Neuronal stem cell (in vitro differentiated cells): ENCODE measurements at regions not wholly inside any gene's neighbourhood (a gene's known extent, or its start where the extent isn't known, plus 50 kb on each side); places are given as distances from the start of the nearest gene placed in this dataset.

Experiments
- DNase-seq: peaks from one replicate; pipeline ENCODE4 v3.0.0-alpha.2; 2013; ENCODE audit warnings: low spot score
- H2AFZ ChIP-seq: one replicate; pipeline ENCODE4 v1.6.1; 2013; ENCODE audit warnings: mild to moderate bottlenecking, low read length, inconsistent platforms
- H2AK5ac ChIP-seq: 2 replicates; pipeline ENCODE4 v1.6.1; 2013; ENCODE audit warnings: low read depth, mild to moderate bottlenecking, inconsistent platforms, low read length, moderate library complexity, mixed read lengths
- H2BK120ac ChIP-seq: 2 replicates; pipeline ENCODE4 v1.6.1; 2013; ENCODE audit warnings: low read depth, mild to moderate bottlenecking, inconsistent platforms, low read length, moderate library complexity, mixed read lengths
- H2BK12ac ChIP-seq: one replicate; pipeline ENCODE4 v1.6.1; 2013; ENCODE audit warnings: low read length, inconsistent platforms
- H2BK15ac ChIP-seq: 2 replicates; pipeline ENCODE4 v1.6.1; 2013; ENCODE audit warnings: mild to moderate bottlenecking, low read length, inconsistent platforms, mixed read lengths
- H2BK5ac ChIP-seq: one replicate; pipeline ENCODE4 v1.6.1; 2013; ENCODE audit warnings: inconsistent platforms, mild to moderate bottlenecking, low read length, moderate library complexity
- H3K14ac ChIP-seq: one replicate; pipeline ENCODE4 v1.6.1; 2013; ENCODE audit warnings: low read length, inconsistent platforms
- H3K18ac ChIP-seq: 2 replicates; pipeline ENCODE4 v1.6.1; 2013; ENCODE audit warnings: low read length, inconsistent platforms
- H3K23ac ChIP-seq: 2 replicates; pipeline ENCODE4 v1.6.1; 2013; ENCODE audit warnings: low read depth, mild to moderate bottlenecking, mixed read lengths, low read length, inconsistent platforms; ENCODE audit not compliant: poor library complexity
- H3K27ac ChIP-seq: replicated peaks from 3 replicates; pipeline ENCODE4 v1.5.1; 2013; ENCODE audit warnings: low read length, inconsistent platforms
- H3K27me3 ChIP-seq, 3 experiments: 2 replicates each; pipeline ENCODE4 v1.6.1; 2013; ENCODE audit warnings: low read length in 3 of 3, mild to moderate bottlenecking in 2 of 3, inconsistent platforms in 1 of 3, low read depth in 1 of 3, mixed read lengths in 1 of 3, moderate library complexity in 1 of 3; ENCODE audit not compliant: control insufficient read depth in 3 of 3, insufficient read depth in 3 of 3
- H3K36me3 ChIP-seq, 2 donors: replicated peaks in 1 of 2; 2 replicates each; pipeline ENCODE4 v1.6.1; 2013; ENCODE audit warnings: low read length in 2 of 2; ENCODE audit not compliant: control insufficient read depth in 2 of 2, insufficient read depth in 2 of 2
- H3K4ac ChIP-seq: 2 replicates; pipeline ENCODE4 v1.6.1; 2013; ENCODE audit warnings: inconsistent platforms, mild to moderate bottlenecking, low read length, moderate library complexity
- H3K4me1 ChIP-seq, 2 donors: 1 replicate in 1 of 2; 2 replicates in 1 of 2; pipeline ENCODE4 v1.6.1; 2013; ENCODE audit warnings: low read length in 2 of 2, low read depth in 1 of 2; ENCODE audit not compliant: control insufficient read depth in 2 of 2, insufficient read depth in 1 of 2
- H3K4me2 ChIP-seq: one replicate; pipeline ENCODE4 v1.6.1; 2013; ENCODE audit warnings: mild to moderate bottlenecking, low read length, inconsistent platforms; ENCODE audit not compliant: insufficient read depth, poor library complexity, severe bottlenecking
- H3K4me3 ChIP-seq, 2 donors: 2 replicates each; pipeline ENCODE4 v1.5.1; 2013; ENCODE audit warnings: low read length in 2 of 2, mild to moderate bottlenecking in 2 of 2, inconsistent platforms in 1 of 2, moderate library complexity in 1 of 2
- H3K79me1 ChIP-seq: one replicate; pipeline ENCODE4 v1.6.1; 2013; ENCODE audit warnings: low read depth, mild to moderate bottlenecking, inconsistent platforms, low read length, moderate library complexity
- H3K9ac ChIP-seq: one replicate; pipeline ENCODE4 v1.6.1; 2013; ENCODE audit warnings: mild to moderate bottlenecking, low read depth, low read length, inconsistent platforms; ENCODE audit not compliant: poor library complexity
- H3K9me3 ChIP-seq, 2 donors: replicated peaks in 1 of 2; 2 replicates each; pipeline versions ENCODE3 to v1.6.1; 2013; ENCODE audit warnings: low read length in 2 of 2, mild to moderate bottlenecking in 2 of 2, inconsistent platforms in 1 of 2, low read depth in 1 of 2, mixed read lengths in 1 of 2, moderate library complexity in 1 of 2; ENCODE audit not compliant: control insufficient read depth in 2 of 2, insufficient read depth in 1 of 2
- H4K8ac ChIP-seq: one replicate; pipeline ENCODE4 v1.6.1; 2013; ENCODE audit warnings: low read depth, mild to moderate bottlenecking, inconsistent platforms, low read length, moderate library complexity
- H4K91ac ChIP-seq: one replicate; pipeline ENCODE4 v1.6.1; 2013; ENCODE audit warnings: low read length, low read depth, mild to moderate bottlenecking, inconsistent platforms; ENCODE audit not compliant: poor library complexity
- WGBS, 2 donors: extraction: QIAGEN DNeasy Blood & Tissue Kit; methylation state at CpG; one replicate each; pipeline ENCODE4 v1.1.7; 2013; ENCODE audit warnings: missing lambda C conversion rate in 2 of 2, mixed read lengths in 1 of 2; ENCODE audit not compliant: insufficient read length in 2 of 2, insufficient replicate concordance in 1 of 2; ENCODE audit errors: extremely low coverage in 2 of 2; 5-methylcytosine and 5-hydroxymethylcytosine counted together

- no peaks in the 10 kb centered on the region for H3K79me1 ChIP-seq
Observed at GRCh38 chr14:48974994-48975393, 611.2 kb downstream of the RPS29 start.

GRCh38 chr14:48973151-48973550 is 613.0 kb downstream of the RPS29 start:
- Histone ChIP-seq H2BK5ac (no peak overlapping the region), H2AK5ac (no peak overlapping the region), H3K36me3 (no peaks in the 10 kb centered on the region), H3K27ac (no peak overlapping the region), H3K79me1 (no peaks in the 10 kb centered on the region), H3K18ac (no peak overlapping the region), H3K9me3 (no peaks in the 10 kb centered on the region), H3K27me3 (no peaks in the 10 kb centered on the region), H4K8ac (no peak overlapping the region), H3K4me3 (no peak overlapping the region), H2AFZ (no peak overlapping the region), H3K4ac (no peak overlapping the region), H3K14ac (no peak overlapping the region), H3K4me1 (no peaks in the 10 kb centered on the region), H2BK12ac (no peak overlapping the region), H2BK120ac (no peak overlapping the region), H3K9ac (no peak overlapping the region), H3K4me2 (no peak overlapping the region), H4K91ac (no peak overlapping the region), H3K23ac (no peak overlapping the region), H2BK15ac (no peak overlapping the region)
- no peak for DNase-seq

More at GRCh38 chr14:48974994-48975393, 611.2 kb downstream of the RPS29 start:
- Histone ChIP-seq H2AFZ (no peak overlapping the region), H2AK5ac (no peak overlapping the region), H3K14ac (no peak overlapping the region), H3K9ac (no peak overlapping the region), H3K27me3 (no peaks in the 10 kb centered on the region), H3K27ac (no peak overlapping the region), H3K4me2 (no peak overlapping the region), H2BK120ac (no peak overlapping the region), H4K91ac (no peak overlapping the region), H3K4ac (no peak overlapping the region), H2BK5ac (no peak overlapping the region), H4K8ac (no peak overlapping the region), H3K9me3 (no peaks in the 10 kb centered on the region), H3K36me3 (no peaks in the 10 kb centered on the region), H3K23ac (no peak overlapping the region), H3K18ac (no peak overlapping the region), H3K4me1 (no peaks in the 10 kb centered on the region), H2BK12ac (no peak overlapping the region), H2BK15ac (no peak overlapping the region), H3K4me3 (no peak overlapping the region)
- WGBS, 2 donors = no CpG with 5 or more reads among the region's 1 CpG
- no peak for DNase-seq

GRCh38 chr14:48970943-48971342 is 615.2 kb downstream of the RPS29 start:
- Histone ChIP-seq H2BK5ac (no peak overlapping the region), H3K4me2 (no peak overlapping the region), H3K27me3 (no peaks in the 10 kb centered on the region), H3K36me3 (no peaks in the 10 kb centered on the region), H3K4ac (no peak overlapping the region), H2AFZ (no peak overlapping the region), H3K9ac (no peak overlapping the region), H3K4me3 (no peak overlapping the region), H3K27ac (no peak overlapping the region), H2BK15ac (no peak overlapping the region), H3K18ac (no peak overlapping the region), H4K8ac (no peak overlapping the region), H3K14ac (no peak overlapping the region), H3K23ac (no peak overlapping the region), H2AK5ac (no peak overlapping the region), H3K9me3 (no peaks in the 10 kb centered on the region), H4K91ac (no peak overlapping the region), H3K79me1 (no peaks in the 10 kb centered on the region), H3K4me1 (no peaks in the 10 kb centered on the region), H2BK120ac (no peak overlapping the region), H2BK12ac (no peak overlapping the region)
- no peak for DNase-seq

GRCh38 chr14:48967419-48967818 is 618.8 kb downstream of the RPS29 start:
- no peak overlapping the region for H2BK15ac ChIP-seq
- no peak overlapping the region for H3K4me2 ChIP-seq
- no peaks in the 10 kb centered on the region for H3K27me3 ChIP-seq
- H2BK120ac ChIP-seq = no peak overlapping the region
- no peaks in the 10 kb centered on the region for H3K36me3 ChIP-seq
- no peaks in the 10 kb centered on the region for H3K4me1 ChIP-seq
- H4K8ac ChIP-seq = no peak overlapping the region
- H3K9ac ChIP-seq = no peak overlapping the region
- H3K4me3 ChIP-seq = no peak overlapping the region
- no peak overlapping the region for H2AK5ac ChIP-seq
- H2BK5ac ChIP-seq = no peak overlapping the region
- H2BK12ac ChIP-seq = no peak overlapping the region
- no peak overlapping the region for H3K18ac ChIP-seq
- H3K9me3 ChIP-seq = no peaks in the 10 kb centered on the region
- no CpG with 5 or more reads among the region's 3 CpGs for WGBS, 2 donors
- no peak overlapping the region for H3K27ac ChIP-seq
- no peak overlapping the region for H2AFZ ChIP-seq
- H3K79me1 ChIP-seq = no peaks in the 10 kb centered on the region
- no peak overlapping the region for H3K4ac ChIP-seq
- no peak for DNase-seq
- no peak overlapping the region for H3K14ac ChIP-seq
- no peak overlapping the region for H4K91ac ChIP-seq
- no peak overlapping the region for H3K23ac ChIP-seq
